DOHH2 (cell line): ENCODE measurements at regions not wholly inside any gene's neighbourhood (a gene's known extent, or its start where the extent isn't known, plus 50 kb on each side); places are given as distances from the start of the nearest gene placed in this dataset.

Experiments
- EZH2phosphoT487 ChIP-seq: fragments of 200-600 bp; sonication (generic); IDR thresholded peaks from 2 replicates; pipeline ENCODE4 v1.6.1; 2017; ENCODE audit warnings: borderline replicate concordance, mild to moderate bottlenecking, antibody characterized with exemption, low read length, moderate library complexity, mixed read lengths
- TF ChIP-seq, protein P1 (sequence below): fragments of 200-600 bp; sonication (generic); IDR thresholded peaks from one replicate; pipeline ENCODE4 v1.5.1; 2014; ENCODE audit warnings: antibody characterized with exemption, mild to moderate bottlenecking, low read depth, low read length; ENCODE audit not compliant: poor library complexity, severe bottlenecking

- TF ChIP-seq, protein P1, sequence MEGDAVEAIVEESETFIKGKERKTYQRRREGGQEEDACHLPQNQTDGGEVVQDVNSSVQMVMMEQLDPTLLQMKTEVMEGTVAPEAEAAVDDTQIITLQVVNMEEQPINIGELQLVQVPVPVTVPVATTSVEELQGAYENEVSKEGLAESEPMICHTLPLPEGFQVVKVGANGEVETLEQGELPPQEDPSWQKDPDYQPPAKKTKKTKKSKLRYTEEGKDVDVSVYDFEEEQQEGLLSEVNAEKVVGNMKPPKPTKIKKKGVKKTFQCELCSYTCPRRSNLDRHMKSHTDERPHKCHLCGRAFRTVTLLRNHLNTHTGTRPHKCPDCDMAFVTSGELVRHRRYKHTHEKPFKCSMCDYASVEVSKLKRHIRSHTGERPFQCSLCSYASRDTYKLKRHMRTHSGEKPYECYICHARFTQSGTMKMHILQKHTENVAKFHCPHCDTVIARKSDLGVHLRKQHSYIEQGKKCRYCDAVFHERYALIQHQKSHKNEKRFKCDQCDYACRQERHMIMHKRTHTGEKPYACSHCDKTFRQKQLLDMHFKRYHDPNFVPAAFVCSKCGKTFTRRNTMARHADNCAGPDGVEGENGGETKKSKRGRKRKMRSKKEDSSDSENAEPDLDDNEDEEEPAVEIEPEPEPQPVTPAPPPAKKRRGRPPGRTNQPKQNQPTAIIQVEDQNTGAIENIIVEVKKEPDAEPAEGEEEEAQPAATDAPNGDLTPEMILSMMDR = no peak
- TF ChIP-seq EZH2phosphoT487 = no peak
Measured at GRCh38 chr3:72097053-72097452, 312.1 kb upstream of the PROK2 start.
